NCI-H82 (cell line): ENCODE measurements at regions not wholly inside any gene's neighbourhood (a gene's known extent, or its start where the extent isn't known, plus 50 kb on each side); places are given as distances from the start of the nearest gene placed in this dataset.
"Not testable (repeated sequence)": the region's sequence is repeated elsewhere in the genome, so short reads cannot be mapped to it uniquely, and the experiment has no call there.

ENCODE experiments used
- DNase-seq: peaks from one replicate; lab custom pipeline; 2025; lab: John Stamatoyannopoulos, UW

DNA sequence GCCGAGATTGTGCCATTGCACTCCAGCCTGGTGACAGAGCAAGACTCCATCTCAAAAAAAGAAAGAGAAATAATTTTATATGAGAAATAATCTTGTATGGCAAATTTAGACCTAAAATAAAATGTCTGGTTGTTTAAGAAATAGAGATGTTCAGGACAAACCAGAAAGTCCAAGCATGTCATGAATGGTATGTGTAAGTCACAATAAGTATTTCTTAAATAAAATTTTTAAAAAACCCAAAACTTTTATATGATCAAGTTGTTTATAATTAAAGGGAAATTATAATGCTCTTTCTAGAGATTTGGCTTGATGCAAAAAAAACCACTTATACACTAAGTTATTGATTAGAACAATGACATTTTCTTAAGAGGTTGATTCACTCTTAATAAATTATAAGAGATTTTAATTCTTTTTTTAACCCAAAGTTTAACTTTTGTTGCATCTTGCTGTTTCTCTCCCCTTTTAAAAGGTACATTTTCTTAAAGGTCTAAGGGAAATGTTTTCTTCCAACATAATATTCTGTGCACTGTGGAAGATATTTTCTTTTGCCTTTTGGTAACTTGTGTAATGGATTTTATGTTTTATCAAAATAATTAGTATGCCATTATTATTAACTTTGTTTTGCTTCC, 105.7 kb downstream of the RTP4 start:
- DNase-seq = no peak

DNA sequence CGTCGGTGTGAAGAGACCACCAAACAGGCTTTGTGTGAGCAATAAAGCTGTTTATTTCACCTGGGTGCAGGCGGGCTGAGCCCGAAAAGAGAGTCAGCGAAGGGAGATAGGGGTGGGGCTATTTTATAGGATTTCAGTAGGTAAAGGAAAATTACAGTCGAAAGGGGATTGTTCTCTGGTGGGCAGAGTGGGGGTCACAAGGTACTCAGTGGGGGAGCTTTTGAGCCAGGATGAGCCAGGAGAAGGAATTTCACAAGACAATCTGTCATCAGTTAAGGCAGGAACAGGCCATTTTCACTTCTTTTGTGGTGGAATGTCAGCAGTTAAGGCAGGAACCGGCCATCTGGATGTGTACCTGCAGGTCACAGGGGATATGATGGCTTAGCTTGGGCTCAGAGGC, 98.1 kb downstream of the RTP4 start:
- not testable (repeated sequence) for DNase-seq

- DNase-seq = no peak
Measured at GRCh38 chr3:187465503-187465902, 97.3 kb downstream of the RTP4 start.

DNA sequence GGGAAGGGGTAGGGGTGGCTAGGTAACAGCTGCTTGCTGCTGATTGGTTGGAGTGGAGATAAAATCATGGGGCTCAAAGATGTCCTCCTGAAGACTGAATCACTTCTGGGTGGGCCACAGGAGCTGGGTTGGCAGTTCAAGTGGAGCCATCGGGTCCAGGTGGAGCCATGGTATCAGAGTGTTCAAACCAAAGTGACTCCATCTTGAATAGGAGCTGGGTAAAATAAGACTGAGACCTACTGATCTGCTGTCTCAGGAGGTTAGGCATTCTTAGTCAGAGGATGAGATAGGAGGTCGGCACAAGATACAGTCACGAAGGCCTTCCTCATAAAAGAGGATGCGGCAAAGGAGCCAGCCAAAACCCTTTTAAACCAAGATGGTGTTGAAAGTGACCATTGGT, 96.5 kb downstream of the RTP4 start:
- no peak for DNase-seq

GRCh38 chr3:187458921-187459320, 90.7 kb downstream of the RTP4 start:
- DNase-seq = no peak

- no peak for DNase-seq
Measured at GRCh38 chr3:187458383-187458782, 90.2 kb downstream of the RTP4 start.

DNA sequence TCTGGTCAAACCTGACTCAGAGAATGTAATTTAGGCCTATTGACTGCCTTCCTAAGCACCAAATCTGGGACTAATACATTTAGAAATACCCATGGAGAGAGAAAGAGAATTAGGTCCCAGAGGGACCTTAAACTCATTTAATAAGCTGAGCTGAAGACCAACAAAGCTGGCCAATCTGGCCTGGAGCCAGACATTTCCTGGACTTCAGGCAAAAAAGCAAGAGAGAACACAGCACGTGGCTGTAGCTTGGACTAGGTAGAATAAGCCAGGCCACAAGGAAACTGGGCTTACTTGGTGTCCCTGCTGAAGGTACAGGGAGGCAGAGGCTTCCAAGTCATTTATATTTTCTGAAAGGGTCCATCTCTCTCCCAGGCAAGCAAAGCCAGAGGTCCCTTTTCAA, 88.1 kb downstream of the RTP4 start:
- DNase-seq = peak; percentile 93

DNA sequence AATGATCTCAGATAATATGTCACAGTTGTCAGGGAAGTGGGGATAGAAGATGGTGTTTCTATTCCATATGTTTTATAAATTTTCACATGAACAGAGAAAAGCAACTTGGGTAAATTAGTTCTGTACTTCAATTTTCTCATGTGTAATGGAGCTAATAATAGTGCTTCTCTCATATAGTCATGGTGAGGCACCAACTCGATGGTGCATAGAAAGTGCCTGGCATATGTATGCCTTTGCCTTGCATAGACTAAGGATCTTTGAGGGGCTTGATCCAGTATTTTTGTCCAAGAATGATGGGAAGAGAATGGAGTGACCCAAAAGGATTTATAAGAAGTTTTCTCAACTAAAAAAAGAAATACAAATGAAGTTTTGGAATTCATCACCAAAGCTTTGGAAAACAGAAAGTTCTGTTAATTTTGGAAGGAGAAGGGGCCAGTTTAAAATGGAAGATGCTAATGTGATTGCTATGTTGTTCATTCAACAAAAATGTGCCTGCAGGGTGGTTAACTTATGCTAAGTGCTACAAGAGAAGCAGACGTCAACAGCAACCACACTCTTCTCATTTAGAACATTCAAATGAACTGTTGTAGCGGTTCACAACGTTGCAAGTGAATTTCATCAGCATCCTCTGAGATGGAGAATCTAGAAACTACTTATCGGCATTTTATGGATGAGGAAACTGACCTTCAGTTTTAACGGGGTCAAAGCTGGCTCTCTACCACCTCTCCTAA, 86.1 kb downstream of the RTP4 start:
- DNase-seq = no peak

DNA sequence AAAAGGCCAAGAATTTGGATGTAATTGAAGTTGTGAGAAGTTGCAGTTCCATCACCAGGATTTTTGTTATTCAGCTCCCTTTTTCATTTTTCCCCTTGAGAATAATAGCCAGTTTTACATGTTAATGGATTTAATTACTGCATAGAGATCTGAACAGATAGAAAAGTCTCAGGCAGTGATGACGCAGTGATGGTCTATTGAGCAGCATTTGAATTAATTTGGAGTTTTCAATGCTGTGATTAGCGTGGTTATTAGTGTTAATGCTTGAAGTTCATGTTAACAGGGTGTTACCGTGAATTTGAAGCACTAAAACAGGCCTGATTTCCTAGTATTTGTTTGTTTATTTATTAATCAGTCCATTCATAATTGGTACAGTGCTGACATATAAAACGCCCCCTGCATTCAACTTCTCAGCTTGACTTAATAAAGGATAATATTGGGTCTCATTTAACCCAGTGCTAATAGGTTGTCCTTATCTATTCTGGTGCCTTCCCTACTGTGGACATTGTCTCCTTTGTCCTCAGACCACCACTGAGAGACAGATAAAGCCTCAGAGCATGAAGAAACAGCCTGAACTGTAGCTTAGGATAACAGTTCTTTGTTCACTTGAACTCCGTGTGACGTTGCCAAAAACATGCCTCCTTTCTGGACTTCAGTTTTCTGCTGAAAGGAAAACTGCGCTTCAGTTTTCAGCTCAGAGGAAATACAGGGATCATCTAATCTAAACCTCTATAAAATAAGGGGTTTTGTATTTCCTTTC, 82.4 kb downstream of the RTP4 start:
- no peak for DNase-seq

GRCh38 chr3:187448674-187449073, 80.5 kb downstream of the RTP4 start:
- DNase-seq = no peak

DNA sequence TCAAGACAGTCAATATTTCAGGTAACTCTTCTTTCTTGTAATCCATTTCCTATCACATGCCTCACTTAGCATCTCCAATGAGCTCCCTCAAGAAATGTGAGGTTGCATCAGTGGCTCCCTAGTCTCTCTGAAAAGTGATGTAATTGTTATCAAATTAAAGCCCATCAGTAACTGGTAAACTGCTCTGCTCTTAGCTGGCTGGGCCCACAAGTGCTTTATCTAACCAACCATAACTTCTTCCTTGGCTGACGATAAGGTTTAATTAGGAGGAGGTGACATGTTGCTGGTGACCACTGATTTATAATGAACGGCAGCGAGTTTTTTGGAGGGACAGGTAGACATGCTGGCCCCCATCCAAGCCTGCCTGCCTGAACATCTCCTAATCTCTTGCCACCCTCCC, 79.6 kb downstream of the RTP4 start:
- no peak for DNase-seq

- DNase-seq = no peak
Measured at GRCh38 chr3:187445356-187445755, 77.2 kb downstream of the RTP4 start.

GRCh38 chr3:187434524-187434923, 66.3 kb downstream of the RTP4 start:
- peak; percentile 37 for DNase-seq

GRCh38 chr3:187430576-187430975, 62.4 kb downstream of the RTP4 start:
- peak; percentile 4 for DNase-seq
